Esophagus muscularis mucosa (tissue), 4 donors: ENCODE measurements at regions not wholly inside any gene's neighbourhood (a gene's known extent, or its start where the extent isn't known, plus 50 kb on each side); places are given as distances from the start of the nearest gene placed in this dataset.

ENCODE experiments used
- DNase-seq: peaks from one replicate; pipeline ENCODE4 v3.0.0-alpha.2; 2017; ENCODE audit errors: extremely low spot score
- H3K27ac ChIP-seq, 4 donors: fragments of 200-600 bp; sonication (generic); replicated peaks in 1 of 4; 1 replicate in 3 of 4; 2 replicates in 1 of 4; pipeline ENCODE4 v1.5.1; 2016 to 2019; ENCODE audit warnings: mild to moderate bottlenecking in 1 of 4
- H3K27me3 ChIP-seq, 4 donors: fragments of 200-600 bp; sonication (generic); one replicate each; pipeline versions ENCODE4 v1.5.1 to v1.6.0; 2016 to 2019
- H3K36me3 ChIP-seq, 4 donors: fragments of 200-600 bp; sonication (generic); one replicate each; pipeline ENCODE4 v1.5.1; 2016 to 2019
- H3K4me1 ChIP-seq, 4 donors: fragments of 200-600 bp; sonication (generic); one replicate each; pipeline ENCODE4 v1.5.1; 2016 to 2019
- H3K4me3 ChIP-seq, 4 donors: fragments of 200-600 bp; sonication (generic); 1 replicate in 2 of 4; 2 replicates in 2 of 4; pipeline ENCODE4 v1.5.1; 2016 to 2019; ENCODE audit warnings: mild to moderate bottlenecking in 4 of 4, moderate library complexity in 1 of 4
- H3K9me3 ChIP-seq, 4 donors: fragments of 200-600 bp; sonication (generic); 1 replicate in 3 of 4; 2 replicates in 1 of 4; pipeline ENCODE4 v1.5.1; 2016 to 2019
- CTCF ChIP-seq, 3 experiments: fragments of 200-600 bp in 2 of 3; fragments of 450-650 bp in 1 of 3; sonication (generic) in 2 of 3; IDR thresholded peaks; one replicate each; pipeline ENCODE4 v1.5.1; 2017 to 2019; ENCODE audit warnings: antibody characterized with exemption in 3 of 3, mild to moderate bottlenecking in 2 of 3, moderate library complexity in 1 of 3
- EP300 ChIP-seq: sonication (generic); formaldehyde crosslinking; IDR thresholded peaks from one replicate; pipeline ENCODE4 v1.6.1; 2017; ENCODE audit warnings: antibody characterized with exemption
- POLR2A ChIP-seq: fragments of 450-650 bp; IDR thresholded peaks from one replicate; pipeline ENCODE4 v1.6.1; 2017; ENCODE audit warnings: antibody characterized with exemption, moderate library complexity, mild to moderate bottlenecking, low read depth
- POLR2AphosphoS5 ChIP-seq, 2 donors: sonication (generic); formaldehyde crosslinking; IDR thresholded peaks; one replicate each; pipeline ENCODE4 v1.6.1; 2017; ENCODE audit warnings: antibody characterized with exemption in 2 of 2
- WGBS: methylation state at CpG from one replicate; pipeline ENCODE4 v1.1.5; 2018; 5-methylcytosine and 5-hydroxymethylcytosine counted together
- intact Hi-C: fragments of 100-400 bp; cut with DNase I; formaldehyde crosslinking; loops from one replicate; pipeline ENCODE4 v1.15.1; 2023

- H3K27me3 ChIP-seq: no peaks in the 10 kb centered on the region
- intact Hi-C loops: no loop called here
- no peaks in the 10 kb centered on the region for H3K36me3 ChIP-seq
- H3K4me1 ChIP-seq: no peaks in the 10 kb centered on the region
- no peak overlapping the region for H3K4me3 ChIP-seq
- H3K27ac ChIP-seq: no peak overlapping the region
- peak; percentile 66 for DNase-seq
- 82% methylated on average over 2 of the region's 2 CpGs for WGBS
- H3K9me3 ChIP-seq: peaks cover 0 to 3% (median 0%) of the 10 kb centered on the region in 4 donors
- no peak for TF ChIP-seq POLR2AphosphoS5 (IDR thresholded peaks at IDR 0.05)
- TF ChIP-seq EP300: no peak
- no peak for TF ChIP-seq CTCF (IDR thresholded peaks at IDR 0.05)
- no peak for TF ChIP-seq POLR2A
These were observed 93.8 kb upstream of the HELT start for GRCh38 chr4:184924516-184924915.

DNA sequence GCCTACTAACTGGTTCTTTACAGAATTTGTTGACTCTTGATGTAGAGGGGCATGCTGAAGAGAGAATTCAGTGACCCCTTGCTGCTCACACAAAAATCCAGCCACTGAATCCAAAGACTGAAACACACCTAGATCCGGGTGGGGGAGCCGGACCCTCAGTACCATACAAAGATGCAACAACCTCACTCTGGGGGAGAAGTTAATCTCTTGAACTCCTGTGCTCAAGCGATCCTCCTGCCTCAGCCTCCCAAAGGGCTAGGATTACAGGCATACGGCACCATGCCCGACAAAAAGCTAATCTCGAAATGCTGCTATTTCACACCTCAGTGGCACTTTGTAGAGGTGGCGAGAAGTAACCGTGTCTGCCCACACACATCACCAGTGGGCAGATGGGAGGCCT, 88.8 kb upstream of the HELT start:
- Histone ChIP-seq H3K27me3 (peaks cover 0 to 8% (median 0%) of the 10 kb centered on the region in 4 donors), H3K4me3 (no peak overlapping the region), H3K36me3 (no peaks in the 10 kb centered on the region), H3K27ac (no peak overlapping the region), H3K4me1 (no peaks in the 10 kb centered on the region), H3K9me3 (no peaks in the 10 kb centered on the region)
- DNase-seq: peak; percentile 64
- WGBS: 95% methylated on average over 8 of the region's 8 CpGs
- TF ChIP-seq EP300: no peak
- no peak for TF ChIP-seq POLR2AphosphoS5 (IDR thresholded peaks at IDR 0.05)
- no peak for TF ChIP-seq CTCF (IDR thresholded peaks at IDR 0.05)
- no peak for TF ChIP-seq POLR2A
- intact Hi-C loops: no loop called here

DNA sequence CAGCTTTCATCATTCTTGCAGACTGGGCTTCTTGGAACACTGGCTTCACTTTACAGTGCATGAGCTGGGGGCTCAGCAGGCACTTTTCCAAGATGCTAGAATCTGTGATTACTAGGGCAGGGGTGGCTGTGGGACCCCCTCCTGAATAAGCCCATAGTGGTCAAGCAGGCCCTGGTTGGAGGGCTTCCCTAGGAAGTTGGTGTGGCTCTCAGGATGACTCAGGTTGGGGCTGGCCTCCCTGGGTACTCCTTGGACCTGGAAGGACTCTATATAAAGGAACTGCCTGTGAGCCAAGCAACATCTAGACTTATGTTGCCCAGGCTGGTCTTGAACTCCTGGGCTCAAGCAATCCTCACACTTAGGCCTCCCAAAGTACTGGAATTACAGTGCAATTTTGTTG, 88.3 kb upstream of the HELT start:
- Histone ChIP-seq H3K9me3 (no peaks in the 10 kb centered on the region), H3K27ac (no peak overlapping the region), H3K36me3 (no peaks in the 10 kb centered on the region), H3K4me1 (no peaks in the 10 kb centered on the region), H3K27me3 (peaks cover 0 to 12% (median 0%) of the 10 kb centered on the region in 4 donors), H3K4me3 (no peak overlapping the region)
- intact Hi-C loops: no loop called here
- peak; percentile 82 for DNase-seq
- TF ChIP-seq POLR2A (no peak), CTCF (IDR thresholded peaks at IDR 0.05) (no peak), POLR2AphosphoS5 (IDR thresholded peaks at IDR 0.05) (no peak), EP300 (no peak)

DNA sequence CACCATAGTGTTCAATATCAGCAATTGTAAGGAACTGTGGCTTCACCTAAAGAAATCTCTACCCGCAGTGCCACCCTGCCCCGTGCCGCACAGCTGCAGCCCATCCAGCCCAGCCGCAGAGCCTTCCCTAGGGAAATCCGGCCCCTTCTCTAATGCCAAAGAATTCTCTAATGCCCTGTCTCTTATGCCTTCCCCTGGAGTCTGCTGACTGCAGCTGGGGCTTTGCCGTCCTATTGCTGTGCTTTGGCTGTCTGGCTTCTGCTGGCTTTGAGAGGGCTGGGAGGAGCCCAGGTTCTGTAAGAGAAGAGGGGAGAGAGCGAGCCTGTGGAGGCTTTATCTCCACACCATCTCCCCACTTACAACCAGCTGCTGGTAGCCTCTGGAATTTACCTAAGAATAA, 85.9 kb upstream of the HELT start:
- WGBS: 63% methylated on average over 7 of the region's 7 CpGs
- Histone ChIP-seq H3K4me3 (no peak overlapping the region), H3K36me3 (no peaks in the 10 kb centered on the region), H3K27ac (no peak overlapping the region), H3K9me3 (no peaks in the 10 kb centered on the region), H3K4me1 (peaks cover 0 to 5% (median 0%) of the 10 kb centered on the region in 4 donors), H3K27me3 (peaks cover 0 to 12% (median 0%) of the 10 kb centered on the region in 4 donors)
- intact Hi-C loops: no loop called here
- DNase-seq: peak; percentile 45
- TF ChIP-seq POLR2AphosphoS5 (IDR thresholded peaks at IDR 0.05) (no peak), POLR2A (no peak), EP300 (no peak), CTCF (IDR thresholded peaks at IDR 0.05) (no peak)

- DNase-seq: peak; percentile 53
- H3K27me3 ChIP-seq: peaks cover 0 to 12% (median 0%) of the 10 kb centered on the region in 4 donors
- H3K4me3 ChIP-seq: no peak overlapping the region
- H3K9me3 ChIP-seq: no peaks in the 10 kb centered on the region
- H3K27ac ChIP-seq: no peak overlapping the region
- no peaks in the 10 kb centered on the region for H3K36me3 ChIP-seq
- intact Hi-C loops: no loop called here
- WGBS: 17% methylated on average over 1 of the region's 1 CpG
- no peak for TF ChIP-seq POLR2A
- no peak for TF ChIP-seq EP300
- TF ChIP-seq POLR2AphosphoS5 (IDR thresholded peaks at IDR 0.05): no peak
- TF ChIP-seq CTCF (IDR thresholded peaks at IDR 0.05): no peak
- H3K4me1 ChIP-seq: peaks cover 0 to 10% (median 0%) of the 10 kb centered on the region in 4 donors
These were observed 85.0 kb upstream of the HELT start for GRCh38 chr4:184933311-184933710.
